ENCODE measurements at regions not wholly inside any gene's neighbourhood (a gene's known extent, or its start where the extent isn't known, plus 50 kb on each side); places are given as distances from the start of the nearest gene placed in this dataset.

- DNase-seq (ENCODE audit: extremely low spot score): no peak
- WGBS: 43% methylated on average over 3 of the region's 3 CpGs
- H3K36me3 ChIP-seq (ENCODE audit: insufficient read depth): no peaks in the 10 kb centered on the region
- no peak overlapping the region for H3K27ac ChIP-seq (ENCODE audit: low read depth)
- no peak overlapping the region for H3K4me3 ChIP-seq (ENCODE audit: low read depth, low read length)
- no peaks in the 10 kb centered on the region for H3K4me1 ChIP-seq (ENCODE audit: insufficient read depth)
These were observed 231.9 kb upstream of the SIX2 start for GRCh38 chr2:45241061-45241561.

GRCh38 chr2:45237850-45238542 is 228.7 kb upstream of the SIX2 start:
- WGBS: 69% methylated on average over 6 of the region's 6 CpGs
- DNase-seq (ENCODE audit: extremely low spot score): no peak
- H3K27ac ChIP-seq (ENCODE audit: low read depth): no peak overlapping the region
- no peaks in the 10 kb centered on the region for H3K4me1 ChIP-seq (ENCODE audit: insufficient read depth)
- no peak overlapping the region for H3K4me3 ChIP-seq (ENCODE audit: low read depth, low read length)
- H3K36me3 ChIP-seq (ENCODE audit: insufficient read depth): no peaks in the 10 kb centered on the region

- no peak overlapping the region for H3K27ac ChIP-seq (ENCODE audit: low read depth)
- H3K4me1 ChIP-seq (ENCODE audit: insufficient read depth): no peaks in the 10 kb centered on the region
- WGBS: 43% methylated on average over 9 of the region's 9 CpGs
- H3K4me3 ChIP-seq (ENCODE audit: low read depth, low read length): no peak overlapping the region
- no peaks in the 10 kb centered on the region for H3K36me3 ChIP-seq (ENCODE audit: insufficient read depth)
- DNase-seq (ENCODE audit: extremely low spot score): no peak
These were observed 227.9 kb upstream of the SIX2 start for GRCh38 chr2:45237128-45237527.

- Histone ChIP-seq H3K36me3 (ENCODE audit: insufficient read depth) (no peaks in the 10 kb centered on the region), H3K4me3 (ENCODE audit: low read depth, low read length) (no peak overlapping the region), H3K4me1 (ENCODE audit: insufficient read depth) (no peaks in the 10 kb centered on the region), H3K27ac (ENCODE audit: low read depth) (no peak overlapping the region)
- WGBS: 84% methylated on average over 2 of the region's 2 CpGs
- no peak for DNase-seq (ENCODE audit: extremely low spot score)
These were observed 227.0 kb upstream of the SIX2 start for GRCh38 chr2:45236268-45236667.

GRCh38 chr2:45233301-45233700 is 224.0 kb upstream of the SIX2 start:
- DNase-seq (ENCODE audit: extremely low spot score): no peak
- H3K4me3 ChIP-seq (ENCODE audit: low read depth, low read length): no peak overlapping the region
- H3K36me3 ChIP-seq (ENCODE audit: insufficient read depth): no peaks in the 10 kb centered on the region
- H3K27ac ChIP-seq (ENCODE audit: low read depth): no peak overlapping the region
- H3K4me1 ChIP-seq (ENCODE audit: insufficient read depth): no peaks in the 10 kb centered on the region
- WGBS: 90% methylated on average over 3 of the region's 3 CpGs

GRCh38 chr2:45232818-45233217 is 223.6 kb upstream of the SIX2 start:
- Histone ChIP-seq H3K4me1 (ENCODE audit: insufficient read depth) (no peaks in the 10 kb centered on the region), H3K4me3 (ENCODE audit: low read depth, low read length) (no peak overlapping the region), H3K27ac (ENCODE audit: low read depth) (no peak overlapping the region), H3K36me3 (ENCODE audit: insufficient read depth) (no peaks in the 10 kb centered on the region)
- 91% methylated on average over 1 of the region's 1 CpG for WGBS
- no peak for DNase-seq (ENCODE audit: extremely low spot score)

GRCh38 chr2:45229411-45229810 is 220.2 kb upstream of the SIX2 start:
- 74% methylated on average over 1 of the region's 1 CpG for WGBS
- H3K4me3 ChIP-seq (ENCODE audit: low read depth, low read length): no peak overlapping the region
- no peaks in the 10 kb centered on the region for H3K36me3 ChIP-seq (ENCODE audit: insufficient read depth)
- no peak for DNase-seq (ENCODE audit: extremely low spot score)
- H3K4me1 ChIP-seq (ENCODE audit: insufficient read depth): no peaks in the 10 kb centered on the region
- H3K27ac ChIP-seq (ENCODE audit: low read depth): no peak overlapping the region

- WGBS: 83% methylated on average over 3 of the region's 3 CpGs
- Histone ChIP-seq H3K4me3 (ENCODE audit: low read depth, low read length) (no peak overlapping the region), H3K36me3 (ENCODE audit: insufficient read depth) (no peaks in the 10 kb centered on the region), H3K27ac (ENCODE audit: low read depth) (no peak overlapping the region), H3K4me1 (ENCODE audit: insufficient read depth) (no peaks in the 10 kb centered on the region)
- no peak for DNase-seq (ENCODE audit: extremely low spot score)
These were observed 218.1 kb upstream of the SIX2 start for GRCh38 chr2:45227347-45227746.

- no peak for DNase-seq (ENCODE audit: extremely low spot score)
- no peaks in the 10 kb centered on the region for H3K4me1 ChIP-seq (ENCODE audit: insufficient read depth)
- H3K36me3 ChIP-seq (ENCODE audit: insufficient read depth): no peaks in the 10 kb centered on the region
- H3K4me3 ChIP-seq (ENCODE audit: low read depth, low read length): no peak overlapping the region
- no peak overlapping the region for H3K27ac ChIP-seq (ENCODE audit: low read depth)
- 76% methylated on average over 4 of the region's 4 CpGs for WGBS
These were observed 215.7 kb upstream of the SIX2 start for GRCh38 chr2:45224993-45225380.

- no peak overlapping the region for H3K4me3 ChIP-seq (ENCODE audit: low read depth, low read length)
- H3K4me1 ChIP-seq (ENCODE audit: insufficient read depth): no peaks in the 10 kb centered on the region
- DNase-seq (ENCODE audit: extremely low spot score): no peak
- H3K27ac ChIP-seq (ENCODE audit: low read depth): no peak overlapping the region
- no peaks in the 10 kb centered on the region for H3K36me3 ChIP-seq (ENCODE audit: insufficient read depth)
- 42% methylated on average over 13 of the region's 13 CpGs for WGBS
These were observed 215.2 kb upstream of the SIX2 start for GRCh38 chr2:45224321-45224992.

- H3K36me3 ChIP-seq (ENCODE audit: insufficient read depth): no peaks in the 10 kb centered on the region
- no peak overlapping the region for H3K4me3 ChIP-seq (ENCODE audit: low read depth, low read length)
- H3K27ac ChIP-seq (ENCODE audit: low read depth): no peak overlapping the region
- WGBS: 80% methylated on average over 8 of the region's 8 CpGs
- no peaks in the 10 kb centered on the region for H3K4me1 ChIP-seq (ENCODE audit: insufficient read depth)
- no peak for DNase-seq (ENCODE audit: extremely low spot score)
These were observed 214.3 kb upstream of the SIX2 start for GRCh38 chr2:45223531-45223930.

- 30% methylated on average over 8 of the region's 8 CpGs for WGBS
- H3K27ac ChIP-seq (ENCODE audit: low read depth): no peak overlapping the region
- no peak overlapping the region for H3K4me3 ChIP-seq (ENCODE audit: low read depth, low read length)
- no peaks in the 10 kb centered on the region for H3K36me3 ChIP-seq (ENCODE audit: insufficient read depth)
- no peaks in the 10 kb centered on the region for H3K4me1 ChIP-seq (ENCODE audit: insufficient read depth)
- no peak for DNase-seq (ENCODE audit: extremely low spot score)
These were observed 211.0 kb upstream of the SIX2 start for GRCh38 chr2:45220227-45220626.

GRCh38 chr2:45218931-45219339 is 209.7 kb upstream of the SIX2 start:
- Histone ChIP-seq H3K4me3 (ENCODE audit: low read depth, low read length) (no peak overlapping the region), H3K36me3 (ENCODE audit: insufficient read depth) (no peaks in the 10 kb centered on the region), H3K27ac (ENCODE audit: low read depth) (no peak overlapping the region), H3K4me1 (ENCODE audit: insufficient read depth) (no peaks in the 10 kb centered on the region)
- no peak for DNase-seq (ENCODE audit: extremely low spot score)
- 57% methylated on average over 3 of the region's 3 CpGs for WGBS

- H3K4me3 ChIP-seq (ENCODE audit: low read depth, low read length): no peak overlapping the region
- no peaks in the 10 kb centered on the region for H3K4me1 ChIP-seq (ENCODE audit: insufficient read depth)
- H3K27ac ChIP-seq (ENCODE audit: low read depth): no peak overlapping the region
- no peak for DNase-seq (ENCODE audit: extremely low spot score)
- no peaks in the 10 kb centered on the region for H3K36me3 ChIP-seq (ENCODE audit: insufficient read depth)
- 87% methylated on average over 3 of the region's 3 CpGs for WGBS
These were observed 209.0 kb upstream of the SIX2 start for GRCh38 chr2:45218297-45218696.

Measured in urinary bladder (tissue), 3 donors.